ENCODE measurements at regions not wholly inside any gene's neighbourhood (a gene's known extent, or its start where the extent isn't known, plus 50 kb on each side); places are given as distances from the start of the nearest gene placed in this dataset.
"Not testable (repeated sequence)": the region's sequence is repeated elsewhere in the genome, so short reads cannot be mapped to it uniquely, and the experiment has no call there.

DNA sequence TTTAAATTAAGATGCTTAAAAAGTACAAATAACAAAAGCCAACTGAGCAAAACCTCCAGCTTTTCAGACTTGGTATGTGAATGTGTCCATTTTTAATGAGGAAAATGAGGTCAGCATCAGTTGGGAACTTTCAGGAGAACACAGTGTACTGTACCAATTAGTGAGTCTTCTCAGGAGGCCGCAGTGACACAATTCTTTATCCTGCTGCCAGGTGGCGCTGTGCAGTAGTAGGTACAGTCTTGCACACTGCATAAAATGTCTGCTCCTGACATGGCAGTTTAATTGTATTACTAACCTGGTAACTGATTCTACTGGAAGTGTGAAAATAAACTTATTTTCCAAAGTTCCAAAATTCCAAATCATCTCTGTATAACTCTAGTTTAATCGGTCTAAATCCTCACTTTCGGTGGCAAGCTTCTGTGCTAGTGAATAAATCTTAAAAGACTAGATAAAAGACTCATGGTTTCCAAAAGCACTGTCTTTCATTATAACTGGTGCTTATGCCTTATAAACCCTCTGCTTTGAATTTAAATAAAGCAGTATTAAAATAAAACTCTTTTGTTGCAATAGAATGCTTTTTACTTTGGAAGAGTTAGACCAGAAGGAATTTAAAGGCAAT lies 214.8 kb upstream of the MMS22L start:
- no peaks in the 10 kb centered on the region for H3K27me3 ChIP-seq (ENCODE audit: insufficient read depth, low read length)
- no peaks in the 10 kb centered on the region for H3K4me1 ChIP-seq (ENCODE audit: insufficient read depth, low read length)
- H3K36me3 ChIP-seq (ENCODE audit: insufficient read depth, low read length) = no peaks in the 10 kb centered on the region
- H3K4me3 ChIP-seq (ENCODE audit: low read length in 2 of 2) = no peak overlapping the region
- intact Hi-C loops (cut with micrococcal nuclease) = loop anchor here (1.0 kb wide), 1 partner anchor 1347 kb away; no protein-coding TSS in a partner anchor
- H3K27me3 Mint-ChIP-seq = peaks cover 5 to 13% of the 10 kb centered on the region in 2 donors
- H3K36me3 Mint-ChIP-seq = no peaks in the 10 kb centered on the region
- H3K9me3 Mint-ChIP-seq = no peaks in the 10 kb centered on the region
- no peak overlapping the region for H3K27ac ChIP-seq (ENCODE audit: low read depth, low read length)
- peak; percentile 44 to 53 (median 46) for DNase-seq
- ChIA-PET POLR2A (ENCODE audit: partially characterized antibody) (no interaction called here), CTCF (ENCODE audit: partially characterized antibody) (interaction anchor here (0.9 to 1.2 kb wide), 5 partner anchors 28 to 1624 kb away, joined by 3 to 8 read pairs (median 3); no protein-coding TSS in a partner anchor)
- no peak overlapping the region for H3K27ac Mint-ChIP-seq
- no peaks in the 10 kb centered on the region for H3K9me3 ChIP-seq (ENCODE audit: control insufficient read depth in 1 of 2, low read length in 2 of 2)
- H3K4me3 Mint-ChIP-seq = no peak overlapping the region
- H3K4me1 Mint-ChIP-seq = peaks cover 0 to 3% (median 0%) of the 10 kb centered on the region in 4 donors

DNA sequence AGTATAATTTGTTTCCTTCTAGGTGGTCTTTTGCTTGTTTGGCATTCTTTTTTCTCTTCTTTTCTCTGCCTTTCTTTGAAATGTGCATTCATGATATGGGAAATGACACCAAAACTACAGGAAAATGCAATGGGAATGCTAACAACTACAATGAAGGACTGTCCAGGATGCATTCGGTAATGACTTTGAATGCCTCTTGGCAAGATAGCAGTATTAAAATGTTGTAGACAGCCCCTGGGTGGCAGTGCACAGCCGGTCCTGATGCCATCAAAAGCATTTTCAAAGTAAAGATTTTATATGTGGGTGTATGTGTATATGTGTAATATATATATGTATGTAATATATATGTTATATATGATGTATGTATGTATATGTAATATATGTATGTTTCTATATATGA lies 218.8 kb upstream of the MMS22L start:
- H3K4me3 ChIP-seq (ENCODE audit: low read length in 2 of 2) = no peak overlapping the region
- no peak overlapping the region for H3K27ac Mint-ChIP-seq

DNA sequence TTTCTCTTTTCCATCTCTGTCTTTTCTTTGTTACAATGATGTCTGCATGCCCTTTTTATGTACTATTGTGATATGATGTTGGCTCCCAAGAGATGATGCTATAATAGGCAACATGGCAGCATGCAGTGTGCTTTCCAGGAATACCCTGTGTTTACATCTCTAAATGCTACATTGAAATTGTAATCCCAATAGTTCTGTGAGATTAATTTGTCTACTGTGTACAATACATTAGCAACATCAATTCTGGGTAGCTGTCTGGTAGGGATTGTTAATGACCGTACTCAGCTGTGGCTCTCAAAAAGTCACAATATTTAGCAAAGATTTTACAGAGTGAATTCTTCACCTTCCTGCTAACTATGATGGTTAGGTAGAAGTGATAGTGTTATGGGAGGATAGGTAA lies 225.6 kb upstream of the MMS22L start:
- POLR2A ChIA-PET (ENCODE audit: partially characterized antibody) = no interaction called here
- intact Hi-C loops (cut with micrococcal nuclease) = no loop called here
- CTCF ChIA-PET (ENCODE audit: partially characterized antibody) = no interaction called here
- no peak overlapping the region for H3K4me3 ChIP-seq (ENCODE audit: low read length in 2 of 2)
- Mint-ChIP-seq H3K36me3 (no peaks in the 10 kb centered on the region), H3K4me1 (no peaks in the 10 kb centered on the region), H3K27me3 (peaks cover 4 to 7% of the 10 kb centered on the region in 2 donors), H3K27ac (no peak overlapping the region), H3K4me3 (no peak overlapping the region), H3K9me3 (peaks cover 0 to 4% (median 0%) of the 10 kb centered on the region in 8 donors)
- no peaks in the 10 kb centered on the region for H3K36me3 ChIP-seq (ENCODE audit: insufficient read depth, low read length)
- no peaks in the 10 kb centered on the region for H3K27me3 ChIP-seq (ENCODE audit: insufficient read depth, low read length)
- DNase-seq = no peak
- no peaks in the 10 kb centered on the region for H3K4me1 ChIP-seq (ENCODE audit: insufficient read depth, low read length)
- no peak overlapping the region for H3K27ac ChIP-seq (ENCODE audit: low read depth, low read length)
- no peaks in the 10 kb centered on the region for H3K9me3 ChIP-seq (ENCODE audit: control insufficient read depth in 1 of 2, low read length in 2 of 2)

More for the DNA sequence above, 218.8 kb upstream of the MMS22L start:
- Histone ChIP-seq H3K4me1 (ENCODE audit: insufficient read depth, low read length) (no peaks in the 10 kb centered on the region), H3K9me3 (ENCODE audit: control insufficient read depth in 1 of 2, low read length in 2 of 2) (no peaks in the 10 kb centered on the region), H3K27me3 (ENCODE audit: insufficient read depth, low read length) (no peaks in the 10 kb centered on the region), H3K27ac (ENCODE audit: low read depth, low read length) (no peak overlapping the region), H3K36me3 (ENCODE audit: insufficient read depth, low read length) (no peaks in the 10 kb centered on the region)
- intact Hi-C loops (cut with micrococcal nuclease) = no loop called here
- no peak for DNase-seq
- POLR2A ChIA-PET (ENCODE audit: partially characterized antibody) = no interaction called here
- H3K4me1 Mint-ChIP-seq = peaks cover 0 to 3% (median 0%) of the 10 kb centered on the region in 4 donors
- peaks cover 7 to 13% of the 10 kb centered on the region in 2 donors for H3K27me3 Mint-ChIP-seq
- no peaks in the 10 kb centered on the region for H3K36me3 Mint-ChIP-seq
- H3K4me3 Mint-ChIP-seq = peak overlapping the region in 1 of 8 donors; percentile 22
- CTCF ChIA-PET (ENCODE audit: partially characterized antibody) = no interaction called here
- no peaks in the 10 kb centered on the region for H3K9me3 Mint-ChIP-seq

DNA sequence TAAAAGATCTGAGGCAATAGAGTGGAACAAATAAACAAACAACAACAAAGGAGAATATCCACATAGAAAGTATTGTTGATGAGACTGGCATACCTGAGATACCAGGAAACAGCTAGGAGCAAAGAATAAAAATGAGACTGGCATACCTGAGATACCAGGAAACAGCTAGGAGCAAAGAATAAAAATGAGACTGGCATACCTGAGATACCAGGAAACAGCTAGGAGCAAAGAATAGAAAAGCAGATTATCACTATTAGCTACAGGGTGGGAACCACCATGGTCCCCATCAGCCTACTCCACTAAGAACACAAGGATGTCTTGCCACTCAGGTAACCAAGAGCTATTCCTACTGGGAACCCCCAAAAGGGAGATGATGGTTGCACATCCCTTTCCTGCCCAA lies 230.2 kb upstream of the MMS22L start:
- H3K27me3 Mint-ChIP-seq; H3K4me1 ChIP-seq (ENCODE audit: insufficient read depth, low read length); H3K4me3 Mint-ChIP-seq; H3K27me3 ChIP-seq (ENCODE audit: insufficient read depth, low read length); H3K9me3 ChIP-seq (ENCODE audit: control insufficient read depth in 1 of 2, low read length in 2 of 2); H3K27ac ChIP-seq (ENCODE audit: low read depth, low read length); H3K36me3 Mint-ChIP-seq; H3K36me3 ChIP-seq (ENCODE audit: insufficient read depth, low read length); intact Hi-C loops (cut with micrococcal nuclease); H3K4me1 Mint-ChIP-seq; H3K27ac Mint-ChIP-seq; CTCF ChIA-PET (ENCODE audit: partially characterized antibody); DNase-seq; H3K4me3 ChIP-seq (ENCODE audit: low read length in 2 of 2); POLR2A ChIA-PET (ENCODE audit: partially characterized antibody): not testable (repeated sequence)
- peaks cover 0 to 10% (median 2%) of the 10 kb centered on the region in 8 donors for H3K9me3 Mint-ChIP-seq

DNA sequence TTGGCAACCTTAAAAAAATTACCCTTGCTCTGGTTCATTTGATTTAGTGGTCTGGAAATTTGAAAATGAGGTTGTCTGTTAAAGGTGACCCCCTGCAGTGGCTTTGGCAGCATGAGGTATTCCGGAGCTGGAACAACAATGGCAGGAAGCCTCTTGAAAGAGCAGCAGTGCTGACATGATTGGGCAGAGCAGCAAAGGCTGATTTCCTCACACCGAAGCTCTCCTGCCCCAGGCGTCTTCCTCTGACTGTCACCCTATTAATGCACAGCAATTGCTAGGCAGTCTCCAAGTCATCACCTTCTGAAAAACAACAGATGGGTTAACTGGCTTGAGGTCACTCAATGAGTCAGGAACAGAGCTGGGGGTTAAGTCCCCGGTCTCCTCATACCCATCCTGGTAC lies 241.8 kb upstream of the MMS22L start:
- DNase-seq = no peak
- Mint-ChIP-seq H3K4me3 (no peak overlapping the region), H3K27me3 (peaks cover 0 to 1% of the 10 kb centered on the region in 2 donors), H3K4me1 (no peaks in the 10 kb centered on the region), H3K27ac (no peak overlapping the region), H3K9me3 (peaks cover 0 to 3% (median under 1%) of the 10 kb centered on the region in 8 donors), H3K36me3 (no peaks in the 10 kb centered on the region)
- Histone ChIP-seq H3K27ac (ENCODE audit: low read depth, low read length) (no peak overlapping the region), H3K9me3 (ENCODE audit: control insufficient read depth in 1 of 2, low read length in 2 of 2) (no peaks in the 10 kb centered on the region), H3K4me1 (ENCODE audit: insufficient read depth, low read length) (no peaks in the 10 kb centered on the region), H3K27me3 (ENCODE audit: insufficient read depth, low read length) (no peaks in the 10 kb centered on the region), H3K36me3 (ENCODE audit: insufficient read depth, low read length) (no peaks in the 10 kb centered on the region), H3K4me3 (ENCODE audit: low read length in 2 of 2) (no peak overlapping the region)
- CTCF ChIA-PET (ENCODE audit: partially characterized antibody) = interaction anchor here (1.3 kb wide), 1 partner anchor 12 kb away, joined by 3 read pairs; no protein-coding TSS in a partner anchor
- intact Hi-C loops (cut with micrococcal nuclease) = no loop called here
- POLR2A ChIA-PET (ENCODE audit: partially characterized antibody) = no interaction called here

DNA sequence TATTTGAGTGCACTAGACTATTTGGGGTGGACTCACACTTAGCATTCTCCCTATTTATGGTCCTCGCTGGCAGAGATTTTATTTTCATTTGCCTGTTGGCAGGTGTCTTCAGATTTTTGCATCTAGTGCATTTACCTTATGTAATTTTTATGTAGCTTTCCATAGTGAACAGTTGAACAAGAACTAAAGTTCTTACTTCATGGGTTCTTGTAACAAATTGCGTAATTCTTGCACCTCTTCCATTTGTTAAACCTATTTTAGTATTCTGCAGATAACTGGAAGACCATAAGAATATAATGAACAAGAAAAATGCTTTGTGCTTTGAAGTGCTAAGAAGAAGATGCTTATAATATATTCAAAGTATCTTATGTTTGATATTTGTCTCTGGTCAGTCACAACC lies 252.8 kb upstream of the MMS22L start:
- no peak overlapping the region for H3K27ac ChIP-seq (ENCODE audit: low read depth, low read length)
- H3K27me3 Mint-ChIP-seq = no peaks in the 10 kb centered on the region
- H3K4me3 Mint-ChIP-seq = no peak overlapping the region
- H3K4me1 Mint-ChIP-seq = no peaks in the 10 kb centered on the region
- ChIA-PET POLR2A (ENCODE audit: partially characterized antibody) (no interaction called here), CTCF (ENCODE audit: partially characterized antibody) (no interaction called here)
- H3K4me1 ChIP-seq (ENCODE audit: insufficient read depth, low read length) = no peaks in the 10 kb centered on the region
- no peak overlapping the region for H3K4me3 ChIP-seq (ENCODE audit: low read length in 2 of 2)
- H3K9me3 Mint-ChIP-seq = peaks cover 0 to 1% (median 0%) of the 10 kb centered on the region in 8 donors
- no peaks in the 10 kb centered on the region for H3K36me3 ChIP-seq (ENCODE audit: insufficient read depth, low read length)
- H3K9me3 ChIP-seq (ENCODE audit: control insufficient read depth in 1 of 2, low read length in 2 of 2) = no peaks in the 10 kb centered on the region
- DNase-seq = no peak
- no peak overlapping the region for H3K27ac Mint-ChIP-seq
- H3K36me3 Mint-ChIP-seq = no peaks in the 10 kb centered on the region
- intact Hi-C loops (cut with micrococcal nuclease) = no loop called here
- no peaks in the 10 kb centered on the region for H3K27me3 ChIP-seq (ENCODE audit: insufficient read depth, low read length)

DNA sequence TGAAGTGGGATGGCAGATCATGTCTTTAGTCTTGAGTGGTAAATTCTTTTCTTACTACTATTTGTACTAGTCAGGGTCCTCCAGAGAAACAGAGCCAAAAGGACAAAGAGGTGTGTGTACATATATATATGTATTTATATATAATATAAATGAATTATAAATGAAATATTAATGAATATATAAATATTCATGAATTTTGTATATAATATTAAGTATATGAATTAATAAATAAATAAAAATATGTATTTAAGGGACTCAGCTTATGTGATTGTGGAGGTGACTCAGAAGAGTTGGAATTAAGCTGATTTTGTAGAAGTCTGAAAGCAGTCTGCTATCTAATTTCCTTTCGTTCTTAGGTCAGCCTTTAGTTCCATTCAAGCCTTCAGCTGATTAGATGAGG lies 265.3 kb upstream of the MMS22L start:
- Mint-ChIP-seq H3K36me3 (no peaks in the 10 kb centered on the region), H3K27me3 (no peaks in the 10 kb centered on the region), H3K4me3 (no peak overlapping the region), H3K27ac (no peak overlapping the region), H3K4me1 (no peaks in the 10 kb centered on the region), H3K9me3 (peaks cover 0 to 6% (median 2%) of the 10 kb centered on the region in 8 donors)
- Histone ChIP-seq H3K9me3 (ENCODE audit: control insufficient read depth in 1 of 2, low read length in 2 of 2) (no peaks in the 10 kb centered on the region), H3K36me3 (ENCODE audit: insufficient read depth, low read length) (no peaks in the 10 kb centered on the region), H3K4me3 (ENCODE audit: low read length in 2 of 2) (no peak overlapping the region), H3K27ac (ENCODE audit: low read depth, low read length) (no peak overlapping the region), H3K27me3 (ENCODE audit: insufficient read depth, low read length) (no peaks in the 10 kb centered on the region), H3K4me1 (ENCODE audit: insufficient read depth, low read length) (no peaks in the 10 kb centered on the region)
- POLR2A ChIA-PET (ENCODE audit: partially characterized antibody) = no interaction called here
- CTCF ChIA-PET (ENCODE audit: partially characterized antibody) = no interaction called here
- no peak for DNase-seq
- intact Hi-C loops (cut with micrococcal nuclease) = no loop called here

DNA sequence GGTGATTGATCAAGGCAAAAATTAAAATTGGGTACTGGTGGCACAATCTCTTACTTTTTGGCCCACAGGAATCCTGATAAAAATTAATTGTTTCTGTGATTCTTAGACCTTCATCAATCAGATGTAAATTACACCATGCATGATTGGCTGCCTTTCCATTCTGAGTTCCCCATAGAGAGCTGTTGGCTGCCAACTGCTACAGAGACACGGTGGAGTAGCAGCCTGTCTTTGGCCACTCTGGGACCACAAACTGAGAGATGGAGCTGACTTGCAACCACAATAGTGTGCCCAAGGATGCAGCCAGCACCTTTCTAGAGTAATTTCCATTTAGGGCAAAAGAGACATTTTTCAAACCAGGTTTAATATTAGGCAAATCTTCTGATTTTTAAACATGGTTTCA lies 274.3 kb upstream of the MMS22L start:
- CTCF ChIA-PET (ENCODE audit: partially characterized antibody) = no interaction called here
- no peak for DNase-seq

More for the DNA sequence above, 274.3 kb upstream of the MMS22L start:
- intact Hi-C loops (cut with micrococcal nuclease) = no loop called here
- H3K4me1 ChIP-seq (ENCODE audit: insufficient read depth, low read length) = no peaks in the 10 kb centered on the region
- no peaks in the 10 kb centered on the region for H3K27me3 Mint-ChIP-seq
- no peaks in the 10 kb centered on the region for H3K4me1 Mint-ChIP-seq
- no peak overlapping the region for H3K27ac ChIP-seq (ENCODE audit: low read depth, low read length)
- no peaks in the 10 kb centered on the region for H3K9me3 Mint-ChIP-seq
- no peak overlapping the region for H3K4me3 ChIP-seq (ENCODE audit: low read length in 2 of 2)
- H3K4me3 Mint-ChIP-seq = no peak overlapping the region
- POLR2A ChIA-PET (ENCODE audit: partially characterized antibody) = no interaction called here
- H3K27ac Mint-ChIP-seq = no peak overlapping the region
- no peaks in the 10 kb centered on the region for H3K36me3 Mint-ChIP-seq
- H3K36me3 ChIP-seq (ENCODE audit: insufficient read depth, low read length) = no peaks in the 10 kb centered on the region
- H3K9me3 ChIP-seq (ENCODE audit: control insufficient read depth in 1 of 2, low read length in 2 of 2) = no peaks in the 10 kb centered on the region
- H3K27me3 ChIP-seq (ENCODE audit: insufficient read depth, low read length) = no peaks in the 10 kb centered on the region

All from CD4-positive, alpha-beta memory T cell (primary cell).